ENCODE measurements at regions not wholly inside any gene's neighbourhood (a gene's known extent, or its start where the extent isn't known, plus 50 kb on each side); places are given as distances from the start of the nearest gene placed in this dataset.

GRCh38 chr9:109582386-109582785, 84.3 kb upstream of the PTPN3 start:
- Histone ChIP-seq H3K27me3 (ENCODE audit: control insufficient read depth in 2 of 2, insufficient read depth in 2 of 2, low read length in 2 of 2) (no peaks in the 10 kb centered on the region), H2AFZ (ENCODE audit: low read depth, low read length) (no peak overlapping the region), H3K4me3 (replicated peaks in 1 of 3; ENCODE audit: insufficient read depth in 1 of 3, low read depth in 1 of 3, low read length in 3 of 3) (no peak overlapping the region), H3K9ac (replicated peaks; ENCODE audit: extremely low read depth, insufficient read depth, low read length) (no peak overlapping the region), H3K4me1 (ENCODE audit: control insufficient read depth, extremely low read depth, insufficient read depth, low read length) (no peaks in the 10 kb centered on the region), H3K9me3 (replicated peaks; ENCODE audit: control insufficient read depth, insufficient read depth, low read length) (no peaks in the 10 kb centered on the region), H3K79me2 (ENCODE audit: control insufficient read depth, insufficient read depth, low read length) (no peaks in the 10 kb centered on the region), H4K20me1 (replicated peaks; ENCODE audit: control insufficient read depth, extremely low read depth, insufficient read depth, low read length) (no peaks in the 10 kb centered on the region), H3K4me2 (ENCODE audit: insufficient read depth, low read length) (no peak overlapping the region), H3K36me3 (ENCODE audit: control insufficient read depth in 2 of 2, extremely low read depth in 1 of 2, insufficient read depth in 2 of 2, low read length in 2 of 2) (no peaks in the 10 kb centered on the region), H3K27ac (ENCODE audit: insufficient read depth, low read depth, low read length) (no peak overlapping the region), H3K9me1 (replicated peaks; ENCODE audit: control insufficient read depth, extremely low read depth, insufficient read depth, low read length) (no peaks in the 10 kb centered on the region)
- dilution Hi-C loops (cut with MboI; ENCODE audit: extremely low pct_ligation_motif_present, low sequenced_read_pairs): no loop called here
- ChIA-PET POLR2A (no interaction called here), CTCF (interaction anchor here (0.7 kb wide), 1 partner anchor 223 kb away, joined by 4 read pairs; no protein-coding TSS in a partner anchor)
- FAIRE-seq: no peak
- TF ChIP-seq CTCF (IDR thresholded peaks at IDR 0.05; ENCODE audit: extremely low read depth in 1 of 2, insufficient read depth in 1 of 2, low read depth in 1 of 2, low read length in 2 of 2): no peak
- no peak for TF ChIP-seq POLR2A (IDR thresholded peaks at IDR 0.05; ENCODE audit: low read depth, low read length)
- no peak for TF ChIP-seq JUN (IDR thresholded peaks at IDR 0.05; ENCODE audit: borderline replicate concordance, insufficient read depth, insufficient read length, low read depth)
- TF ChIP-seq MYC (IDR thresholded peaks at IDR 0.05; ENCODE audit: low read depth, low read length): no peak
- intact Hi-C loops (cut with micrococcal nuclease): no loop called here
- no TSS peak for BruUV-seq (replicated peaks)
- no peak for DNase-seq (ENCODE audit: low read depth, low spot score)

GRCh38 chr9:109584205-109584604, 86.1 kb upstream of the PTPN3 start:
- CTCF ChIA-PET: interaction anchor here (1.7 kb wide), 1 partner anchor 10 kb away, joined by 11 read pairs; no protein-coding TSS in a partner anchor
- BruUV-seq (replicated peaks): no TSS peak
- FAIRE-seq: no peak

More at GRCh38 chr9:109584205-109584604, 86.1 kb upstream of the PTPN3 start:
- Histone ChIP-seq H3K27ac (ENCODE audit: insufficient read depth, low read depth, low read length) (no peak overlapping the region), H3K4me1 (ENCODE audit: control insufficient read depth, extremely low read depth, insufficient read depth, low read length) (no peaks in the 10 kb centered on the region), H3K36me3 (ENCODE audit: control insufficient read depth in 2 of 2, extremely low read depth in 1 of 2, insufficient read depth in 2 of 2, low read length in 2 of 2) (no peaks in the 10 kb centered on the region), H3K9me1 (replicated peaks; ENCODE audit: control insufficient read depth, extremely low read depth, insufficient read depth, low read length) (no peaks in the 10 kb centered on the region), H4K20me1 (replicated peaks; ENCODE audit: control insufficient read depth, extremely low read depth, insufficient read depth, low read length) (no peaks in the 10 kb centered on the region), H3K4me3 (replicated peaks in 1 of 3; ENCODE audit: insufficient read depth in 1 of 3, low read depth in 1 of 3, low read length in 3 of 3) (no peak overlapping the region), H3K4me2 (ENCODE audit: insufficient read depth, low read length) (no peak overlapping the region), H3K27me3 (ENCODE audit: control insufficient read depth in 2 of 2, insufficient read depth in 2 of 2, low read length in 2 of 2) (no peaks in the 10 kb centered on the region), H3K9ac (replicated peaks; ENCODE audit: extremely low read depth, insufficient read depth, low read length) (no peak overlapping the region), H3K79me2 (ENCODE audit: control insufficient read depth, insufficient read depth, low read length) (no peaks in the 10 kb centered on the region), H3K9me3 (replicated peaks; ENCODE audit: control insufficient read depth, insufficient read depth, low read length) (no peaks in the 10 kb centered on the region), H2AFZ (ENCODE audit: low read depth, low read length) (no peak overlapping the region)
- DNase-seq (ENCODE audit: low read depth, low spot score): no peak
- intact Hi-C loops (cut with micrococcal nuclease): no loop called here
- TF ChIP-seq FOS (IDR thresholded peaks at IDR 0.05; ENCODE audit: borderline replicate concordance, insufficient read depth, low read length): no peak
- TF ChIP-seq MAX (IDR thresholded peaks at IDR 0.05; ENCODE audit: insufficient read depth, insufficient read length): no peak
- no peak for TF ChIP-seq GATA2 (IDR thresholded peaks at IDR 0.05; ENCODE audit: insufficient read depth, insufficient read length, low read depth, low read length)
- TF ChIP-seq JUN (IDR thresholded peaks at IDR 0.05; ENCODE audit: borderline replicate concordance, insufficient read depth, insufficient read length, low read depth): no peak
- TF ChIP-seq POLR2AphosphoS5 (IDR thresholded peaks at IDR 0.05; ENCODE audit: insufficient read depth, low read depth, low read length): no peak
- no peak for TF ChIP-seq EZH2 (IDR thresholded peaks at IDR 0.05; ENCODE audit: borderline replicate concordance, low read depth, low read length, severe bottlenecking)
- TF ChIP-seq CTCF (IDR thresholded peaks at IDR 0.05; ENCODE audit: extremely low read depth in 1 of 2, insufficient read depth in 1 of 2, low read depth in 1 of 2, low read length in 2 of 2): no peak
- no peak for TF ChIP-seq POLR2A (IDR thresholded peaks at IDR 0.05; ENCODE audit: low read depth, low read length)
- TF ChIP-seq MYC (IDR thresholded peaks at IDR 0.05; ENCODE audit: low read depth, low read length): no peak
- POLR2A ChIA-PET: no interaction called here
- dilution Hi-C loops (cut with MboI; ENCODE audit: extremely low pct_ligation_motif_present, low sequenced_read_pairs): no loop called here

Measured in endothelial cell of umbilical vein (primary cell).